Trophoblast cell (in vitro differentiated cells and primary cell): ENCODE measurements at regions not wholly inside any gene's neighbourhood (a gene's known extent, or its start where the extent isn't known, plus 50 kb on each side); places are given as distances from the start of the nearest gene placed in this dataset.
"Not testable (repeated sequence)": the region's sequence is repeated elsewhere in the genome, so short reads cannot be mapped to it uniquely, and the experiment has no call there.

ENCODE experiments used
- DNase-seq, 2 donors: peaks; one replicate each; pipeline ENCODE4 v3.0.0-alpha.2; 2016
- H2AFZ ChIP-seq: 2 replicates; pipeline ENCODE4 v1.6.1; 2013; ENCODE audit warnings: low read length, moderate library complexity, mild to moderate bottlenecking; ENCODE audit not compliant: insufficient read depth, poor library complexity
- H2AK5ac ChIP-seq: 2 replicates; pipeline ENCODE4 v1.6.1; 2013; ENCODE audit warnings: mild to moderate bottlenecking, low read length
- H2BK120ac ChIP-seq: 2 replicates; pipeline ENCODE4 v1.6.1; 2013; ENCODE audit warnings: low read length, mild to moderate bottlenecking, moderate library complexity; ENCODE audit not compliant: insufficient read depth, poor library complexity
- H2BK12ac ChIP-seq: 2 replicates; pipeline ENCODE4 v1.6.1; 2013; ENCODE audit warnings: mild to moderate bottlenecking, low read length, moderate library complexity
- H2BK5ac ChIP-seq: 2 replicates; pipeline ENCODE4 v1.6.1; 2013; ENCODE audit warnings: low read length, low read depth, moderate library complexity, mild to moderate bottlenecking; ENCODE audit not compliant: poor library complexity
- H3K14ac ChIP-seq: 2 replicates; pipeline ENCODE4 v1.6.1; 2013; ENCODE audit warnings: mild to moderate bottlenecking, low read length
- H3K18ac ChIP-seq: 2 replicates; pipeline ENCODE4 v1.6.1; 2013; ENCODE audit warnings: mild to moderate bottlenecking, low read length
- H3K23ac ChIP-seq: 2 replicates; pipeline ENCODE4 v1.6.1; 2013; ENCODE audit warnings: low read length
- H3K27ac ChIP-seq: 2 replicates; pipeline ENCODE4 v1.5.1; 2013; ENCODE audit warnings: low read depth, mild to moderate bottlenecking, inconsistent platforms, low read length, moderate library complexity
- H3K27me3 ChIP-seq: 2 replicates; pipeline ENCODE4 v1.6.1; 2013; ENCODE audit warnings: inconsistent platforms, mild to moderate bottlenecking, low read length, moderate library complexity; ENCODE audit not compliant: insufficient read depth
- H3K36me3 ChIP-seq, 2 experiments: 1 replicate in 1 of 2; 2 replicates in 1 of 2; pipeline ENCODE4 v1.6.1; 2013; ENCODE audit warnings: low read length in 2 of 2, mild to moderate bottlenecking in 2 of 2, moderate library complexity in 1 of 2; ENCODE audit not compliant: insufficient read depth in 2 of 2, control insufficient read depth in 1 of 2
- H3K4ac ChIP-seq: 2 replicates; pipeline ENCODE4 v1.6.1; 2013; ENCODE audit warnings: low read depth, mild to moderate bottlenecking, low read length, moderate library complexity
- H3K4me1 ChIP-seq, 2 experiments: 1 replicate in 1 of 2; 2 replicates in 1 of 2; pipeline ENCODE4 v1.6.1; 2013; ENCODE audit warnings: low read length in 2 of 2, mild to moderate bottlenecking in 2 of 2, moderate library complexity in 1 of 2; ENCODE audit not compliant: insufficient read depth in 2 of 2, control insufficient read depth in 1 of 2
- H3K4me2 ChIP-seq: 2 replicates; pipeline ENCODE4 v1.6.1; 2013; ENCODE audit warnings: inconsistent platforms, mild to moderate bottlenecking, low read length, moderate library complexity
- H3K4me3 ChIP-seq: 2 replicates; pipeline ENCODE4 v1.5.1; 2013; ENCODE audit warnings: mild to moderate bottlenecking, low read depth, low read length, inconsistent platforms
- H3K79me1 ChIP-seq: one replicate; pipeline ENCODE4 v1.6.1; 2013; ENCODE audit warnings: low read length
- H3K79me2 ChIP-seq: 2 replicates; pipeline ENCODE4 v1.6.1; 2013; ENCODE audit warnings: low read length, mild to moderate bottlenecking; ENCODE audit not compliant: control insufficient read depth, insufficient read depth, poor library complexity
- H3K9ac ChIP-seq: 2 replicates; pipeline ENCODE4 v1.6.1; 2013; ENCODE audit warnings: mild to moderate bottlenecking, low read length
- H3K9me3 ChIP-seq: 2 replicates; pipeline ENCODE4 v1.6.1; 2013; ENCODE audit warnings: low read depth, mild to moderate bottlenecking, control low read depth, inconsistent platforms, low read length; ENCODE audit not compliant: insufficient read depth
- H4K12ac ChIP-seq: 2 replicates; pipeline ENCODE4 v1.6.1; 2013; ENCODE audit warnings: low read depth, mild to moderate bottlenecking, low read length, moderate library complexity
- H4K8ac ChIP-seq: 2 replicates; pipeline ENCODE4 v1.6.1; 2013; ENCODE audit warnings: low read depth, mild to moderate bottlenecking, low read length, moderate library complexity
- H4K91ac ChIP-seq: one replicate; pipeline ENCODE4 v1.6.1; 2013; ENCODE audit warnings: low read depth, mild to moderate bottlenecking, low read length, moderate library complexity
- WGBS: extraction: QIAGEN DNeasy Blood & Tissue Kit; methylation state at CpG from one replicate; pipeline ENCODE4 v1.1.7; 2013; ENCODE audit warnings: missing lambda C conversion rate; ENCODE audit not compliant: insufficient read length, insufficient coverage; ENCODE audit errors: extremely low coverage; 5-methylcytosine and 5-hydroxymethylcytosine counted together

DNA sequence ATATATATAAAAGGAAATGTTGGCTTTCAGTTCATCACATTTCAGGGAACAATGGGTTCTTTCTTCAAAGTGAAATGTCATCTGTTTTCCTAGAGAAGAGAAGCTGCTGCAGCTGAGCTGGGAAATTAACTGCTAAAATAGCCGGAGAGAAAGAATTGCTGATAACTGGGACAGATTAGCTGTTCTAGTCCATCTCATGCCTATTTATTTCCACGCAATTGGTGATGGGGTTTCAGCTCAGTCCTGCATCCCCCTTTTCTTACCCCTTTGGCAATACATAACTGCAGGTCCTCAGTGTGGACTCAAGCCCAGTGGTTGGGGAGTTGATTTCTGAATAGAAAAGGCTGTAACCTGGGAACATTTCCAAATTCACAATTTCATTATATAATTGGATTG lies 436.9 kb upstream of the TMEM132C start:
- no CpG with 5 or more reads among the region's 2 CpGs for WGBS

DNA sequence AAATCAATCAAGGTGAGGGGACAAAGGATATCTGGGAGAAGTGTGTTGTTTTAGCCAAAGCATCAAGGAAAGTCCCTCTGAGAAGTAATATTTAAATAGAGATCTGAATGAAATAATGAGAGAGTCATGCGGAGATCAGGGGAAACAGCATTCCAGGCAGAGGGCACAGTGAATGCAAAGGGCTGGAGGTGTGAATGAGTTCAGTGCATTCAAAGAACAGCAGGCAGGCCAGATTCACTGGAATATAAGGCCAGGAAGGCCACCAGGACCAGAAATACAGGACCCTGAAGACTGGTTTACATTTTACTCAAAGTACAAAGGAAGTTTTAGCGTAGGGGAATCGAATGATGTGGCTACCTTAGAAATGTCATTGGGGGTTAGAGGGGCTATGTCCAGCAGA lies 436.2 kb upstream of the TMEM132C start:
- no peaks in the 10 kb centered on the region for H3K27me3 ChIP-seq
- no peak overlapping the region for H3K27ac ChIP-seq
- H4K12ac ChIP-seq = no peak overlapping the region
- no peak overlapping the region for H2BK5ac ChIP-seq
- H3K18ac ChIP-seq = no peak overlapping the region
- WGBS = no CpG with 5 or more reads among the region's 3 CpGs
- H3K23ac ChIP-seq = no peak overlapping the region
- H2BK12ac ChIP-seq = no peak overlapping the region
- no peak overlapping the region for H3K4me3 ChIP-seq
- H3K4me1 ChIP-seq = peaks cover 0 to 2% of the 10 kb centered on the region in 2 experiments
- no peak overlapping the region for H3K14ac ChIP-seq
- no peak overlapping the region for H3K9ac ChIP-seq
- H3K36me3 ChIP-seq = no peaks in the 10 kb centered on the region
- no peak overlapping the region for H2AK5ac ChIP-seq
- H3K4me2 ChIP-seq = no peak overlapping the region
- H2BK120ac ChIP-seq = no peak overlapping the region
- H3K79me2 ChIP-seq = no peaks in the 10 kb centered on the region
- peaks cover 6% of the 10 kb centered on the region for H3K9me3 ChIP-seq
- no peaks in the 10 kb centered on the region for H3K79me1 ChIP-seq
- DNase-seq = no peak
- H4K8ac ChIP-seq = no peak overlapping the region
- H2AFZ ChIP-seq = no peak overlapping the region
- no peak overlapping the region for H4K91ac ChIP-seq
- H3K4ac ChIP-seq = no peak overlapping the region

More for the DNA sequence above, 436.9 kb upstream of the TMEM132C start:
- no peak overlapping the region for H3K14ac ChIP-seq
- no peak overlapping the region for H4K8ac ChIP-seq
- no peaks in the 10 kb centered on the region for H3K79me1 ChIP-seq
- peaks cover 7% of the 10 kb centered on the region for H3K9me3 ChIP-seq
- no peak overlapping the region for H2AK5ac ChIP-seq
- no peak overlapping the region for H3K4ac ChIP-seq
- no peak overlapping the region for H3K18ac ChIP-seq
- H3K23ac ChIP-seq = no peak overlapping the region
- no peak for DNase-seq
- no peak overlapping the region for H2BK120ac ChIP-seq
- H3K36me3 ChIP-seq = no peaks in the 10 kb centered on the region
- H3K4me2 ChIP-seq = no peak overlapping the region
- no peak overlapping the region for H2AFZ ChIP-seq
- no peak overlapping the region for H4K12ac ChIP-seq
- H3K79me2 ChIP-seq = no peaks in the 10 kb centered on the region
- H2BK5ac ChIP-seq = no peak overlapping the region
- H3K4me1 ChIP-seq = peaks cover 0 to 2% of the 10 kb centered on the region in 2 experiments
- H3K27me3 ChIP-seq = no peaks in the 10 kb centered on the region
- no peak overlapping the region for H3K4me3 ChIP-seq
- no peak overlapping the region for H3K27ac ChIP-seq
- H3K9ac ChIP-seq = no peak overlapping the region
- H2BK12ac ChIP-seq = no peak overlapping the region
- no peak overlapping the region for H4K91ac ChIP-seq

DNA sequence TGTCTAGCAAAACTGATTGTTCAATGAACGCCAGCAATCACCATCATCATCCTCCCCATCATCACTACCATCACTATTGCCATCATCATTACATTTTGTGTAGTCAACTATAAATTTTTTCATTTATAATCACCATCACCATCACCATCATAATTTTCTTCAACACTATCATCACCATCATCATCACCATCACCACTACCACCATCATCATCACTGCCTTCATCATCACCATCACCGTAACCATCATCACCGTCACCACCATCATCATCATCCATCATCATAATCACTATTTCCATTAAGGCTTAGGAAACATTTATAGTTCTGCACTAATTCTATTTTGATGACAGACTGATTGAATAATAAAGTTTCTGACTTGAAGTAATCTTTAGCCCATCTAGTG lies 434.8 kb upstream of the TMEM132C start:
- no peaks in the 10 kb centered on the region for H3K9me3 ChIP-seq
- no peak overlapping the region for H3K27ac ChIP-seq
- H2AK5ac ChIP-seq = no peak overlapping the region
- no peak overlapping the region for H3K23ac ChIP-seq
- no peak overlapping the region for H2BK120ac ChIP-seq
- no peaks in the 10 kb centered on the region for H3K79me2 ChIP-seq
- no peak for DNase-seq
- no peaks in the 10 kb centered on the region for H3K27me3 ChIP-seq
- H3K4me2 ChIP-seq = no peak overlapping the region
- H3K14ac ChIP-seq = no peak overlapping the region
- WGBS = no CpG with 5 or more reads among the region's 3 CpGs
- H4K91ac ChIP-seq = no peak overlapping the region
- H3K4me1 ChIP-seq = peaks cover 0 to 2% of the 10 kb centered on the region in 2 experiments
- no peak overlapping the region for H4K12ac ChIP-seq
- H3K18ac ChIP-seq = no peak overlapping the region
- H2AFZ ChIP-seq = no peak overlapping the region
- H3K4ac ChIP-seq = no peak overlapping the region
- H3K4me3 ChIP-seq = no peak overlapping the region
- H3K79me1 ChIP-seq = no peaks in the 10 kb centered on the region
- no peak overlapping the region for H2BK12ac ChIP-seq
- H3K36me3 ChIP-seq = no peaks in the 10 kb centered on the region
- no peak overlapping the region for H2BK5ac ChIP-seq
- H3K9ac ChIP-seq = no peak overlapping the region
- no peak overlapping the region for H4K8ac ChIP-seq

DNA sequence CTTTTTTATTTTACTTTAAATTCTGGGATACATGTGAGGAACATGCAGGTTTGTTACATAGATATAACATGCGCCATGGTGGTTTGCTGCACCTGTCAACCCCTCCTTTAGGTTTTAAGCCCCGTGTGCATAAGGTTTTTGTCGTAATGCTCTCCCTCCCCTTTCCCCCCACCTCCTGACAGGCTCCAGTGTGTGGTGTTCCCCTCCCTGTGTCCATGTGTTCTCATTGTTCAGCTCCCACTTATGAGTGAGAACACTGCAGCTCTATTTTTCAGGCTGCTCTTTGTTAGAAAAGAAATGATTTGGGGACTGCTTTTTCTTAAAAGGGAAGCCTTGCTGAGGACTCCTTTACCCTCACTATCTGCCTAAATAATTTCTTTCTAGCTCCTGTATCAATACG lies 430.2 kb upstream of the TMEM132C start:
- H2BK5ac ChIP-seq, H2AFZ ChIP-seq, H3K36me3 ChIP-seq, H2BK120ac ChIP-seq, H3K4ac ChIP-seq, H3K4me1 ChIP-seq, H3K79me1 ChIP-seq, H4K8ac ChIP-seq, H3K9me3 ChIP-seq, H3K23ac ChIP-seq, DNase-seq, H3K27me3 ChIP-seq, H3K27ac ChIP-seq, H3K18ac ChIP-seq, H3K4me2 ChIP-seq, H4K12ac ChIP-seq, H3K14ac ChIP-seq, H3K4me3 ChIP-seq, H2BK12ac ChIP-seq, H3K79me2 ChIP-seq, H2AK5ac ChIP-seq, H4K91ac ChIP-seq, H3K9ac ChIP-seq: not testable (repeated sequence)
- WGBS = no CpG with 5 or more reads among the region's 4 CpGs
